CD14-positive monocyte (primary cell): ENCODE measurements at regions not wholly inside any gene's neighbourhood (a gene's known extent, or its start where the extent isn't known, plus 50 kb on each side); places are given as distances from the start of the nearest gene placed in this dataset.

ENCODE experiments used
- DNase-seq, 3 donors: peaks; one replicate each; pipeline ENCODE4 v3.0.0-alpha.2; 2011 to 2022
- H2AFZ ChIP-seq: 2 replicates; pipeline ENCODE4 v1.6.0; 2012; ENCODE audit warnings: mild to moderate bottlenecking, low read depth, low read length, inconsistent platforms; ENCODE audit not compliant: insufficient read depth, poor library complexity, severe bottlenecking
- H3K27ac ChIP-seq, 2 donors: 1 replicate in 1 of 2; 2 replicates in 1 of 2; pipeline ENCODE4 v1.5.1; 2012 to 2013; ENCODE audit warnings: low read length in 2 of 2, control low read depth in 1 of 2, inconsistent platforms in 1 of 2, low read depth in 1 of 2, mild to moderate bottlenecking in 1 of 2
- H3K27me3 ChIP-seq, 2 donors: one replicate each; pipeline versions ENCODE4 v1.6.0 to v1.6.1; 2011 to 2013; ENCODE audit warnings: low read length in 2 of 2; ENCODE audit not compliant: control insufficient read depth in 2 of 2, insufficient read depth in 2 of 2
- H3K36me3 ChIP-seq, 2 donors: replicated peaks in 1 of 2; 1 replicate in 1 of 2; 2 replicates in 1 of 2; pipeline versions ENCODE4 v1.5.1 to v1.6.1; 2012 to 2013; ENCODE audit warnings: low read length in 2 of 2, control low read depth in 1 of 2, inconsistent platforms in 1 of 2, mild to moderate bottlenecking in 1 of 2; ENCODE audit not compliant: insufficient read depth in 2 of 2, control insufficient read depth in 1 of 2
- H3K4me1 ChIP-seq, 2 donors: 1 replicate in 1 of 2; 2 replicates in 1 of 2; pipeline versions ENCODE4 v1.5.1 to v1.6.1; 2012 to 2013; ENCODE audit warnings: low read length in 2 of 2, control low read depth in 1 of 2, inconsistent platforms in 1 of 2, mild to moderate bottlenecking in 1 of 2, moderate library complexity in 1 of 2; ENCODE audit not compliant: insufficient read depth in 2 of 2, control insufficient read depth in 1 of 2
- H3K4me2 ChIP-seq: replicated peaks from 2 replicates; pipeline ENCODE3; 2012; ENCODE audit warnings: low read length, moderate library complexity, mild to moderate bottlenecking; ENCODE audit not compliant: poor library complexity, severe bottlenecking; ENCODE audit errors: extremely low read depth
- H3K4me3 ChIP-seq, 3 experiments: fragments of 200-600 bp in 1 of 3; sonication (generic) in 1 of 3; replicated peaks in 1 of 3; 1 replicate in 2 of 3; 2 replicates in 1 of 3; pipeline ENCODE4 v1.5.1; 2011 to 2013; ENCODE audit warnings: low read length in 3 of 3, mild to moderate bottlenecking in 3 of 3, control low read depth in 2 of 3, low read depth in 2 of 3, inconsistent platforms in 1 of 3, moderate library complexity in 1 of 3
- H3K79me2 ChIP-seq: 2 replicates; pipeline ENCODE4 v1.6.0; 2012; ENCODE audit warnings: mild to moderate bottlenecking, control low read depth, inconsistent platforms, low read length, moderate library complexity; ENCODE audit not compliant: insufficient read depth
- H3K9ac ChIP-seq: 2 replicates; pipeline ENCODE4 v1.6.0; 2017; ENCODE audit warnings: low read length, mild to moderate bottlenecking; ENCODE audit not compliant: insufficient read depth, poor library complexity, severe bottlenecking
- H3K9me3 ChIP-seq, 2 donors: replicated peaks in 1 of 2; 1 replicate in 1 of 2; 2 replicates in 1 of 2; pipeline versions ENCODE4 v1.5.1 to v1.6.1; 2012 to 2013; ENCODE audit warnings: low read length in 2 of 2, control low read depth in 1 of 2; ENCODE audit not compliant: control insufficient read depth in 1 of 2, insufficient read depth in 1 of 2
- H4K20me1 ChIP-seq: 2 replicates; pipeline ENCODE4 v1.6.0; 2012; ENCODE audit warnings: mild to moderate bottlenecking, low read length, control low read depth, moderate library complexity; ENCODE audit not compliant: insufficient read depth
- H3K27ac Mint-ChIP-seq, 7 donors: one replicate each; pipeline ENCODE4 v1.8.0; 2020; ENCODE audit warnings: mild to moderate bottlenecking in 7 of 7, mixed read lengths in 7 of 7, moderate library complexity in 6 of 7, inconsistent platforms in 2 of 7
- H3K27me3 Mint-ChIP-seq, 3 donors: one replicate each; pipeline ENCODE4 v1.8.0; 2021 to 2022; ENCODE audit warnings: low read depth in 3 of 3, mild to moderate bottlenecking in 3 of 3, mixed read lengths in 3 of 3, moderate library complexity in 3 of 3, inconsistent platforms in 1 of 3
- H3K36me3 Mint-ChIP-seq, 2 donors: one replicate each; pipeline ENCODE4 v1.8.0; 2020; ENCODE audit warnings: mixed read lengths in 2 of 2, inconsistent platforms in 1 of 2, mild to moderate bottlenecking in 1 of 2
- H3K4me1 Mint-ChIP-seq: one replicate; pipeline ENCODE4 v1.8.0; 2020; ENCODE audit warnings: mild to moderate bottlenecking, mixed read lengths
- H3K4me3 Mint-ChIP-seq, 2 donors: one replicate each; pipeline ENCODE4 v1.8.0; 2020; ENCODE audit warnings: mild to moderate bottlenecking in 2 of 2, mixed read lengths in 2 of 2, moderate library complexity in 1 of 2
- H3K9me3 Mint-ChIP-seq, 7 donors: one replicate each; pipeline ENCODE4 v1.8.0; 2020 to 2022; ENCODE audit warnings: mixed read lengths in 7 of 7, mild to moderate bottlenecking in 6 of 7, moderate library complexity in 6 of 7, inconsistent platforms in 2 of 7
- WGBS: methylation state at CpG from one replicate; pipeline ENCODE4 v1.1.5; 2013; ENCODE audit warnings: missing lambda C conversion rate; ENCODE audit not compliant: insufficient coverage; 5-methylcytosine and 5-hydroxymethylcytosine counted together
- intact Hi-C, 2 donors: fragments of 100-400 bp; cut with micrococcal nuclease; formaldehyde crosslinking; loops; one replicate each; pipeline versions ENCODE4 v1.15.0 to v1.15.1; 2023
- TF ChIP-seq, protein P1 (sequence below): fragments of 200-600 bp; IDR thresholded peaks from one replicate; pipeline ENCODE4 v1.8.0; 2022; ENCODE audit warnings: antibody characterized with exemption, mild to moderate bottlenecking

DNA sequence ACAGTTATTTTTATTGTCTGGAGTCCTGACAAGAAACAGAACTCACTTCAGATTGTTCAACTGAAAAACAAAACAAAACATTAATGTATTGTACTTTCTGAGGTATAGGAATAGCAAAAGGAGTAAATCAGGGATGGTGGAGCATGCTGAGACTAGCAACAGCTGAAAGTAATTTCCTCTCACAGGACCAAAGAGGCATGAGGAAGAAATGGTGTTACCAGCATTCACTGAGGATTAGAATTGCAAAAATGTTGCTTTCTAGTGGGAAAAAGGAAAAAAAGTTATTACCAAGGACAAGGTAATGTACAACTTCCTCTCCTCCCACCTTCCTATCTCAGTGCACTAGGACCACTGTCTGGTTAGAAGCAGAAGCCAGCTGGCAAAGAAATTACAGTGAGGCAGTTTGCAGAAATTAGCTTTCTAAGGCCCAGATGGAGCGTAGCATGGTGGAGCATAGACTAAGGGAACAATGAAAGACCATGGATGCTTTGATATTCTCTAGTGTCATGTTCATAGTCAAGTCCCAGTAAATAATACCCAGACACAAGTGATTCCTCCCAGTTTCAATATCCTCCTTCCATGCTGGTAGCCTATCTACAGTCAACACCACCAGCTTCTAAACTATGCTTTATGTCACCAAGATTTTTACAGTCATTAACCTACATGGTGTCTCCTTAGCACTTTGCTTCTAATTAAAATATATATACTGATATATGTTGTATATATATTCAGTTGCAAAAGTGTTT, 133.7 kb upstream of the DCN start:
- intact Hi-C loops = no loop called here
- Histone ChIP-seq H3K9me3 (no peaks in the 10 kb centered on the region), H3K4me3 (no peak overlapping the region), H3K79me2 (no peaks in the 10 kb centered on the region), H3K27me3 (no peaks in the 10 kb centered on the region), H3K27ac (no peak overlapping the region), H3K4me1 (no peaks in the 10 kb centered on the region), H3K36me3 (no peaks in the 10 kb centered on the region), H4K20me1 (no peaks in the 10 kb centered on the region), H3K4me2 (no peak overlapping the region), H3K9ac (no peak overlapping the region), H2AFZ (no peak overlapping the region)
- no CpG with 5 or more reads among the region's 1 CpG for WGBS
- Mint-ChIP-seq H3K4me3 (no peak overlapping the region), H3K36me3 (no peaks in the 10 kb centered on the region), H3K27ac (no peak overlapping the region), H3K4me1 (no peaks in the 10 kb centered on the region), H3K27me3 (no peaks in the 10 kb centered on the region), H3K9me3 (peaks cover 0 to 3% (median 0%) of the 10 kb centered on the region in 7 donors)
- no peak for DNase-seq
- TF ChIP-seq, protein P1, sequence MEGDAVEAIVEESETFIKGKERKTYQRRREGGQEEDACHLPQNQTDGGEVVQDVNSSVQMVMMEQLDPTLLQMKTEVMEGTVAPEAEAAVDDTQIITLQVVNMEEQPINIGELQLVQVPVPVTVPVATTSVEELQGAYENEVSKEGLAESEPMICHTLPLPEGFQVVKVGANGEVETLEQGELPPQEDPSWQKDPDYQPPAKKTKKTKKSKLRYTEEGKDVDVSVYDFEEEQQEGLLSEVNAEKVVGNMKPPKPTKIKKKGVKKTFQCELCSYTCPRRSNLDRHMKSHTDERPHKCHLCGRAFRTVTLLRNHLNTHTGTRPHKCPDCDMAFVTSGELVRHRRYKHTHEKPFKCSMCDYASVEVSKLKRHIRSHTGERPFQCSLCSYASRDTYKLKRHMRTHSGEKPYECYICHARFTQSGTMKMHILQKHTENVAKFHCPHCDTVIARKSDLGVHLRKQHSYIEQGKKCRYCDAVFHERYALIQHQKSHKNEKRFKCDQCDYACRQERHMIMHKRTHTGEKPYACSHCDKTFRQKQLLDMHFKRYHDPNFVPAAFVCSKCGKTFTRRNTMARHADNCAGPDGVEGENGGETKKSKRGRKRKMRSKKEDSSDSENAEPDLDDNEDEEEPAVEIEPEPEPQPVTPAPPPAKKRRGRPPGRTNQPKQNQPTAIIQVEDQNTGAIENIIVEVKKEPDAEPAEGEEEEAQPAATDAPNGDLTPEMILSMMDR = no peak

DNA sequence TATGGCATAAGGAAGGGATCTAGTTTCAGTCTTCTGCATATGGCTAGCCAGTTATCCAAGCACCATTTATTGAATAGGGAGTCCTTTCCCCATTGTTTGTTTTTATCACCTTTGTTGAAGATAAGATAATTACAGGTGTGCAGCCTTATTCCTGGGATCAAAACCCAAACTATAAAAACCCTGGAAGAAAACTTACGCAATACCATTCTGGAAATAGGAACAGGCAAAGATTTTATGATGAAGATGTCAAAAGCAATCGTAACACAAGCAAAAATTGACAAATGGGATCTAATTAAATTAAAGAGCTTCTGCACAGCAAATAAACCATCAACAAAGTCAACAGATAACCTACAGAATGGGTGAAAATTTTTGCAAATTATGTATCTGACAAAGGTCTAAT, 128.5 kb upstream of the DCN start:
- no peaks in the 10 kb centered on the region for H3K36me3 ChIP-seq
- H3K27me3 Mint-ChIP-seq = no peaks in the 10 kb centered on the region
- peaks cover 7% of the 10 kb centered on the region for H3K4me1 Mint-ChIP-seq
- WGBS = no CpG with 5 or more reads among the region's 2 CpGs
- H3K27me3 ChIP-seq = no peaks in the 10 kb centered on the region
- no peak overlapping the region for H3K4me3 ChIP-seq
- H2AFZ ChIP-seq = no peak overlapping the region
- H4K20me1 ChIP-seq = no peaks in the 10 kb centered on the region
- no peaks in the 10 kb centered on the region for H3K9me3 ChIP-seq
- H3K79me2 ChIP-seq = no peaks in the 10 kb centered on the region
- H3K9ac ChIP-seq = no peak overlapping the region
- TF ChIP-seq, protein P1 = no peak
- H3K27ac ChIP-seq = no peak overlapping the region
- H3K9me3 Mint-ChIP-seq = peaks cover 0 to 3% (median 0%) of the 10 kb centered on the region in 7 donors
- H3K36me3 Mint-ChIP-seq = no peaks in the 10 kb centered on the region
- DNase-seq = no peak
- no peaks in the 10 kb centered on the region for H3K4me1 ChIP-seq
- no peak overlapping the region for H3K4me2 ChIP-seq
- no peak overlapping the region for H3K4me3 Mint-ChIP-seq
- intact Hi-C loops = no loop called here
- H3K27ac Mint-ChIP-seq = no peak overlapping the region
